Mammary epithelial cell (primary cell): ENCODE measurements at regions not wholly inside any gene's neighbourhood (a gene's known extent, or its start where the extent isn't known, plus 50 kb on each side); places are given as distances from the start of the nearest gene placed in this dataset.

Experiments
- EZH2 ChIP-seq: IDR thresholded peaks from 2 replicates; pipeline ENCODE4 v1.6.1; 2012; ENCODE audit warnings: low read length, inconsistent platforms, borderline replicate concordance
- TF ChIP-seq, protein P1 (sequence below), 2 donors: IDR thresholded peaks in 1 of 2; conservative IDR thresholded peaks in 1 of 2; 2 replicates each; pipeline ENCODE4 v1.5.1; 2011 to 2012; ENCODE audit warnings: inconsistent platforms in 2 of 2, low read length in 2 of 2, mild to moderate bottlenecking in 2 of 2, control low read depth in 1 of 2, low read depth in 1 of 2; ENCODE audit not compliant: insufficient read depth in 1 of 2; ENCODE audit errors: extremely low read depth in 1 of 2

DNA sequence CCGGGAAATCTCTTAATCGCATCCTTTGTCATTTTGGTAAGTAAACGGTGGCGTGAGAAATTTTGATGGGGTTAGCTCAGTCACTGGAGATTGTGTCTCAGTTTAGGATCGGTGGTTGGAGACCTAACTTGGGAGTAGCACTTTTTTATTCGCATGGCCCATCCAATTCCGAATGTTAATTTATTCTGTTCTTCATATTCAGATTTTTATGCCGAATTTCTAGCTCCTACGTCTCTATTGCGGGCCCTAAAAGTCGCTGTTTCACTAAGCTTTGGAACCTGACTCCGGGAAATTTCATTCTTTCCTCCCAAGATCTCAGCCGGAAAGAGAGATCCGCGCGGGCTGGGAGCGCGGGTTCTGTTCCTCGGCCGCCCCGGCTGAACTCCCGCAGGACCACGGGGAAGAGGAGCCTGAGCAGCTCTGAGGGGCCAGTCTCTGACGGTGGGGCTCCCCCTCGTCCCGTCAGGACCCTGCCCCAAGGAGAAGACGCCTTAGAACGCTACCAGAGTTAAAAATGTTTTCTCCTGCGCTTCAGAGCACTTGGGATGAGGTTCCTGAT is 279.7 kb downstream of the FAM72C start:
- TF ChIP-seq EZH2 = no peak
- TF ChIP-seq, protein P1, sequence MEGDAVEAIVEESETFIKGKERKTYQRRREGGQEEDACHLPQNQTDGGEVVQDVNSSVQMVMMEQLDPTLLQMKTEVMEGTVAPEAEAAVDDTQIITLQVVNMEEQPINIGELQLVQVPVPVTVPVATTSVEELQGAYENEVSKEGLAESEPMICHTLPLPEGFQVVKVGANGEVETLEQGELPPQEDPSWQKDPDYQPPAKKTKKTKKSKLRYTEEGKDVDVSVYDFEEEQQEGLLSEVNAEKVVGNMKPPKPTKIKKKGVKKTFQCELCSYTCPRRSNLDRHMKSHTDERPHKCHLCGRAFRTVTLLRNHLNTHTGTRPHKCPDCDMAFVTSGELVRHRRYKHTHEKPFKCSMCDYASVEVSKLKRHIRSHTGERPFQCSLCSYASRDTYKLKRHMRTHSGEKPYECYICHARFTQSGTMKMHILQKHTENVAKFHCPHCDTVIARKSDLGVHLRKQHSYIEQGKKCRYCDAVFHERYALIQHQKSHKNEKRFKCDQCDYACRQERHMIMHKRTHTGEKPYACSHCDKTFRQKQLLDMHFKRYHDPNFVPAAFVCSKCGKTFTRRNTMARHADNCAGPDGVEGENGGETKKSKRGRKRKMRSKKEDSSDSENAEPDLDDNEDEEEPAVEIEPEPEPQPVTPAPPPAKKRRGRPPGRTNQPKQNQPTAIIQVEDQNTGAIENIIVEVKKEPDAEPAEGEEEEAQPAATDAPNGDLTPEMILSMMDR (conservative IDR thresholded peaks at IDR 0.05 in 1 of 2, IDR thresholded peaks at IDR 0.05 in 1 of 2; ENCODE audit: extremely low read depth in 1 of 2, insufficient read depth in 1 of 2, low read depth in 1 of 2, low read length in 2 of 2) = no peak
